ENCODE measurements at regions not wholly inside any gene's neighbourhood (a gene's known extent, or its start where the extent isn't known, plus 50 kb on each side); places are given as distances from the start of the nearest gene placed in this dataset.

GRCh38 chr9:7387840-7388239, 411.7 kb downstream of the DMAC1 start:
- Histone ChIP-seq H3K4me3 (ENCODE audit: low read depth, low read length, poor library complexity, severe bottlenecking) (no peak overlapping the region), H3K79me2 (ENCODE audit: insufficient read depth, low read depth, low read length) (no peaks in the 10 kb centered on the region), H3K9me2 (ENCODE audit: insufficient read depth, low read length) (no peaks in the 10 kb centered on the region), H3K4me2 (ENCODE audit: low read length) (no peak overlapping the region), H3K9me3 (ENCODE audit: low read length) (no peaks in the 10 kb centered on the region), H3K36me3 (ENCODE audit: insufficient read depth, low read length) (no peaks in the 10 kb centered on the region), H3K27ac (ENCODE audit: low read depth, low read length, poor library complexity, severe bottlenecking) (no peak overlapping the region), H3K4me1 (ENCODE audit: insufficient read depth, low read length, poor library complexity, severe bottlenecking) (no peaks in the 10 kb centered on the region), H2AFZ (ENCODE audit: low read length) (no peak overlapping the region), H4K20me1 (ENCODE audit: insufficient read depth, low read length) (no peaks in the 10 kb centered on the region)
- POLR2A ChIA-PET = no interaction called here
- CTCF ChIA-PET (ENCODE audit: unreplicated experiment) = no interaction called here
- no TSS peak for BruUV-seq (replicated peaks)
- no peak for TF ChIP-seq CTCF (conservative IDR thresholded peaks at IDR 0.05; ENCODE audit: low read length)
- TF ChIP-seq EZH2phosphoT487 (IDR thresholded peaks at IDR 0.05; ENCODE audit: borderline replicate concordance, low read depth, low read length) = no peak
- no peak for DNase-seq (ENCODE audit: low spot score)
- intact Hi-C loops (cut with micrococcal nuclease; ENCODE audit: unreplicated experiment) = no loop called here

GRCh38 chr9:7382304-7382703, 417.3 kb downstream of the DMAC1 start:
- CTCF ChIA-PET (ENCODE audit: unreplicated experiment) = no interaction called here
- no peaks in the 10 kb centered on the region for H4K20me1 ChIP-seq (ENCODE audit: insufficient read depth, low read length)
- no TSS peak for BruUV-seq (replicated peaks)

GRCh38 chr9:7377489-7377888, 422.1 kb downstream of the DMAC1 start:
- H3K36me3 ChIP-seq (ENCODE audit: insufficient read depth, low read length) = no peaks in the 10 kb centered on the region
- no peak overlapping the region for H2AFZ ChIP-seq (ENCODE audit: low read length)
- DNase-seq (ENCODE audit: low spot score) = no peak
- no peak overlapping the region for H3K27ac ChIP-seq (ENCODE audit: low read depth, low read length, poor library complexity, severe bottlenecking)
- H4K20me1 ChIP-seq (ENCODE audit: insufficient read depth, low read length) = no peaks in the 10 kb centered on the region
- no peaks in the 10 kb centered on the region for H3K9me2 ChIP-seq (ENCODE audit: insufficient read depth, low read length)
- H3K9me3 ChIP-seq (ENCODE audit: low read length) = no peaks in the 10 kb centered on the region
- no peaks in the 10 kb centered on the region for H3K79me2 ChIP-seq (ENCODE audit: insufficient read depth, low read depth, low read length)
- intact Hi-C loops (cut with micrococcal nuclease; ENCODE audit: unreplicated experiment) = no loop called here
- no peak overlapping the region for H3K4me2 ChIP-seq (ENCODE audit: low read length)
- H3K4me1 ChIP-seq (ENCODE audit: insufficient read depth, low read length, poor library complexity, severe bottlenecking) = no peaks in the 10 kb centered on the region
- CTCF ChIA-PET (ENCODE audit: unreplicated experiment) = no interaction called here
- TF ChIP-seq CTCF (conservative IDR thresholded peaks at IDR 0.05; ENCODE audit: low read length) (no peak), EZH2phosphoT487 (IDR thresholded peaks at IDR 0.05; ENCODE audit: borderline replicate concordance, low read depth, low read length) (no peak)
- POLR2A ChIA-PET = interaction anchor here (0.7 kb wide), 1 partner anchor 881 kb away, joined by 3 read pairs; no protein-coding TSS in a partner anchor
- no peak overlapping the region for H3K4me3 ChIP-seq (ENCODE audit: low read depth, low read length, poor library complexity, severe bottlenecking)
- BruUV-seq (replicated peaks) = no TSS peak

More at GRCh38 chr9:7382304-7382703, 417.3 kb downstream of the DMAC1 start:
- intact Hi-C loops (cut with micrococcal nuclease; ENCODE audit: unreplicated experiment) = no loop called here
- Histone ChIP-seq H3K9me2 (ENCODE audit: insufficient read depth, low read length) (no peaks in the 10 kb centered on the region), H3K36me3 (ENCODE audit: insufficient read depth, low read length) (no peaks in the 10 kb centered on the region), H3K4me1 (ENCODE audit: insufficient read depth, low read length, poor library complexity, severe bottlenecking) (no peaks in the 10 kb centered on the region), H3K79me2 (ENCODE audit: insufficient read depth, low read depth, low read length) (no peaks in the 10 kb centered on the region), H3K9me3 (ENCODE audit: low read length) (no peaks in the 10 kb centered on the region), H3K4me3 (ENCODE audit: low read depth, low read length, poor library complexity, severe bottlenecking) (no peak overlapping the region), H2AFZ (ENCODE audit: low read length) (no peak overlapping the region), H3K4me2 (ENCODE audit: low read length) (no peak overlapping the region), H3K27ac (ENCODE audit: low read depth, low read length, poor library complexity, severe bottlenecking) (no peak overlapping the region)
- POLR2A ChIA-PET = no interaction called here
- DNase-seq (ENCODE audit: low spot score) = no peak
- TF ChIP-seq EZH2phosphoT487 (IDR thresholded peaks at IDR 0.05; ENCODE audit: borderline replicate concordance, low read depth, low read length) = no peak
